Loucy (cell line): ENCODE measurements at regions not wholly inside any gene's neighbourhood (a gene's known extent, or its start where the extent isn't known, plus 50 kb on each side); places are given as distances from the start of the nearest gene placed in this dataset.

Experiments
- H2AFZ ChIP-seq: fragments of 200-600 bp; sonication (generic); 2 replicates; pipeline ENCODE4 v1.6.0; 2016; ENCODE audit warnings: antibody characterized with exemption, mild to moderate bottlenecking, low read length, moderate library complexity
- H3F3A ChIP-seq: fragments of 200-600 bp; 2 replicates; pipeline ENCODE4 v1.6.0; 2016; ENCODE audit warnings: antibody characterized with exemption, low read depth, mild to moderate bottlenecking
- H3K27me3 ChIP-seq: fragments of 200-600 bp; sonication (generic); 2 replicates; pipeline ENCODE4 v1.6.1; 2014; ENCODE audit warnings: low read length, mild to moderate bottlenecking; ENCODE audit not compliant: insufficient read depth, poor library complexity, severe bottlenecking
- H3K36me3 ChIP-seq: fragments of 200-600 bp; sonication (generic); 2 replicates; pipeline ENCODE4 v1.6.1; 2016; ENCODE audit warnings: low read length; ENCODE audit not compliant: insufficient read depth
- H3K4me1 ChIP-seq: fragments of 200-600 bp; sonication (generic); 2 replicates; pipeline ENCODE4 v1.5.1; 2014; ENCODE audit warnings: low read length, mild to moderate bottlenecking; ENCODE audit not compliant: insufficient read depth, poor library complexity, severe bottlenecking
- H3K4me2 ChIP-seq: fragments of 200-600 bp; sonication (generic); 2 replicates; pipeline ENCODE4 v1.6.0; 2014; ENCODE audit warnings: antibody characterized with exemption, low read length, low read depth, mild to moderate bottlenecking; ENCODE audit not compliant: poor library complexity, severe bottlenecking
- H3K4me3 ChIP-seq: fragments of 200-600 bp; sonication (generic); 2 replicates; pipeline ENCODE4 v1.5.1; 2014; ENCODE audit warnings: low read length, mild to moderate bottlenecking, mixed read lengths; ENCODE audit not compliant: poor library complexity, severe bottlenecking
- H3K79me2 ChIP-seq: fragments of 200-600 bp; sonication (generic); 2 replicates; pipeline ENCODE4 v1.6.1; 2014; ENCODE audit warnings: low read length; ENCODE audit not compliant: insufficient read depth
- H3K9ac ChIP-seq: fragments of 200-600 bp; sonication (generic); 2 replicates; pipeline ENCODE4 v1.6.0; 2014; ENCODE audit warnings: mild to moderate bottlenecking, low read depth, low read length, moderate library complexity; ENCODE audit not compliant: poor library complexity, severe bottlenecking
- H3K9me2 ChIP-seq: fragments of 200-600 bp; sonication (generic); replicated peaks from 2 replicates; pipeline ENCODE4 v1.6.1; 2016; ENCODE audit warnings: low read depth, low read length, mixed read lengths
- H3K9me3 ChIP-seq: fragments of 200-600 bp; sonication (generic); 2 replicates; pipeline ENCODE4 v1.6.1; 2014; ENCODE audit warnings: mild to moderate bottlenecking, antibody characterized with exemption, low read length, low read depth; ENCODE audit not compliant: insufficient read depth
- H4K20me1 ChIP-seq: fragments of 200-600 bp; sonication (generic); 2 replicates; pipeline ENCODE4 v1.6.0; 2014; ENCODE audit warnings: antibody characterized with exemption, low read length, mild to moderate bottlenecking; ENCODE audit not compliant: insufficient read depth, poor library complexity, severe bottlenecking
- EZH2phosphoT487 ChIP-seq: fragments of 200-600 bp; IDR thresholded peaks from 2 replicates; pipeline ENCODE4 v1.6.1; 2018; ENCODE audit warnings: antibody characterized with exemption, mild to moderate bottlenecking, moderate library complexity, borderline replicate concordance
- TF ChIP-seq, protein P1 (sequence below): fragments of 200-600 bp; sonication (generic); conservative IDR thresholded peaks from 2 replicates; pipeline ENCODE4 v1.5.1; 2014; ENCODE audit warnings: mild to moderate bottlenecking, antibody characterized with exemption, low read length

DNA sequence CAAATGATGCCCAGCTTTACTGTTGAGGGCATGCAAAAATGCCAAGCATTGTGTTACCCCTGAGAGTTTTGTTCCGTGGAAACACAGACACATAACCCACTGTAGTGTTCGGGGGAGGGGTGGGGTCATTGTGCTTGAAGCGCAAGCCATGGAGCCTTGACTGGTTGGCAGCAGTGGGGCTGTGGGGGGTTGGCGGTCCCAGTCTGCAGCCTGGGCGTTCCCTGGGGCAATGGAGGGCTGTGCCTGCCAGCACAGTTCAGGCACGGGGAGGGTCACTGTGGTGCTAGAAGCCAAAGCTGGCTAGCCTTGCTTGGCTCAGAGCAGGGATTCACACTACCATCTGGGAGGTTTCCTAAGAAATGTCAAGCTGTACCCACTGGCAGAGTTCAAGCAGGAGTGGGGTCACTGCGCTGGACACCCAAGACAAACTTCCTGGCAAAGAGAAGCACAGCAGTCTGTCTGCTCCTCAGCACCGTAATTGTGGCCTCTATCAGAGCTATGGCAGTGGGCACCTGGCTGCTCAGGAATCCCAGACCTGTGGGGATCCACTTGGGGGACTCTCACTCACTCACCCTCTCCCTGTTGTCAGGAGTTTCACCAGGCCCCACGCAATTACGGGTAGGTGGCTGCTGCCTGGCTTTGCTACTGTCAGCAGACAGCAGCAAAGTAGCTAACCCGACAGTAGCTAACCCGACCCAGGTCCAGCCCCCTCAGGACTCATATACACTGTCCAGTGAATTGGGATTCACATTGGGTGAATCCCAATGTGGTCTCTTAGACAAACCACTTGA is 292.4 kb downstream of the ZWINT start:
- Histone ChIP-seq H4K20me1 (no peaks in the 10 kb centered on the region), H3K9ac (no peak overlapping the region), H3K27me3 (no peaks in the 10 kb centered on the region), H3K4me2 (no peak overlapping the region), H3K4me1 (no peaks in the 10 kb centered on the region), H3K4me3 (no peak overlapping the region), H3K79me2 (no peaks in the 10 kb centered on the region), H3K9me3 (no peaks in the 10 kb centered on the region), H3F3A (no peaks in the 10 kb centered on the region), H2AFZ (no peak overlapping the region), H3K9me2 (no peaks in the 10 kb centered on the region), H3K36me3 (no peaks in the 10 kb centered on the region)
- TF ChIP-seq EZH2phosphoT487: no peak
- TF ChIP-seq, protein P1, sequence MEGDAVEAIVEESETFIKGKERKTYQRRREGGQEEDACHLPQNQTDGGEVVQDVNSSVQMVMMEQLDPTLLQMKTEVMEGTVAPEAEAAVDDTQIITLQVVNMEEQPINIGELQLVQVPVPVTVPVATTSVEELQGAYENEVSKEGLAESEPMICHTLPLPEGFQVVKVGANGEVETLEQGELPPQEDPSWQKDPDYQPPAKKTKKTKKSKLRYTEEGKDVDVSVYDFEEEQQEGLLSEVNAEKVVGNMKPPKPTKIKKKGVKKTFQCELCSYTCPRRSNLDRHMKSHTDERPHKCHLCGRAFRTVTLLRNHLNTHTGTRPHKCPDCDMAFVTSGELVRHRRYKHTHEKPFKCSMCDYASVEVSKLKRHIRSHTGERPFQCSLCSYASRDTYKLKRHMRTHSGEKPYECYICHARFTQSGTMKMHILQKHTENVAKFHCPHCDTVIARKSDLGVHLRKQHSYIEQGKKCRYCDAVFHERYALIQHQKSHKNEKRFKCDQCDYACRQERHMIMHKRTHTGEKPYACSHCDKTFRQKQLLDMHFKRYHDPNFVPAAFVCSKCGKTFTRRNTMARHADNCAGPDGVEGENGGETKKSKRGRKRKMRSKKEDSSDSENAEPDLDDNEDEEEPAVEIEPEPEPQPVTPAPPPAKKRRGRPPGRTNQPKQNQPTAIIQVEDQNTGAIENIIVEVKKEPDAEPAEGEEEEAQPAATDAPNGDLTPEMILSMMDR: no peak

DNA sequence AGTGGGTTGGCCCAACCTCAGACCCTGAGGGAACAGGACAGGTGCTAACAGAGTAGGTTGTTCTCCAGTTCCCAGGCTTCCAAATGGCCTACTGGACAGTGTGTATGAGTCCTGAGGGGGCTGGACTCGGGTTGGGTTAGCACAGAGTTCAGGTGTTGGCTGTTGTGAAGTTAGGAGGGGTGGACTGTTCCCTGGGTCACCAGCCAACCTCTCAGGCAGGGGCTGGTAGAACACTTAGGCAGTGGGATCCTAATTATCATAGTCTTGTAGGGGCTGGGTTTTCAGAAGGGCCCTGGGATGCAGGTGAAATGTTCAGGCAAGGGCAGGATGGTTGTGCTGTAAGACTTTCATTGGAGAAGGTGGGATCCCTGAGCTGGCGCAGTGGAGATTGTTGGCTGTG is 293.0 kb downstream of the ZWINT start:
- no peaks in the 10 kb centered on the region for H3K79me2 ChIP-seq
- no peaks in the 10 kb centered on the region for H4K20me1 ChIP-seq
- H3K4me2 ChIP-seq: no peak overlapping the region
- no peak overlapping the region for H3K4me3 ChIP-seq
- H3K27me3 ChIP-seq: no peaks in the 10 kb centered on the region
- no peaks in the 10 kb centered on the region for H3K4me1 ChIP-seq
- H3K36me3 ChIP-seq: no peaks in the 10 kb centered on the region
- H2AFZ ChIP-seq: no peak overlapping the region
- no peaks in the 10 kb centered on the region for H3F3A ChIP-seq
- H3K9ac ChIP-seq: no peak overlapping the region
- no peaks in the 10 kb centered on the region for H3K9me3 ChIP-seq
- TF ChIP-seq, protein P1: no peak
- TF ChIP-seq EZH2phosphoT487: no peak
- H3K9me2 ChIP-seq: no peaks in the 10 kb centered on the region

DNA sequence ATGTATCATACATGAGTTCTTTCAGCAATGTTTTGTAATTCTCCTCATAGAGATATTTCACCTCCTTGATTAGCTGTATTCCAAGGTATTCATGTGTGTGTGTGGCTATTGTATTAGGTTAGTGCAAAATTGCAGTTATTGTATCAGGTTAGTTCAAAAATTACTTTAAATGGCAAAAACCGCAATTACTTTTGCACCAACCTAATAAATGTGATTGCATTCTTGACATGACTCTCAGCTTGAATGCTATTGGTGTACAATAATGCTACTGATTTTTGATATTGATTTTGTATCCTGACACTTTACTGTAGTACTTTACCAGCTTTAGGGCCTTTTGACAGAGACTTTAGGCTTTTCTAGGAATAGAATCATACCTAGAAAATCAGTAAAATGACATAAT is 297.4 kb downstream of the ZWINT start:
- TF ChIP-seq, protein P1: no peak
- TF ChIP-seq EZH2phosphoT487: no peak
- no peaks in the 10 kb centered on the region for H4K20me1 ChIP-seq
- no peaks in the 10 kb centered on the region for H3K36me3 ChIP-seq
- H3F3A ChIP-seq: no peaks in the 10 kb centered on the region
- H3K4me2 ChIP-seq: no peak overlapping the region
- no peaks in the 10 kb centered on the region for H3K79me2 ChIP-seq
- H3K9me3 ChIP-seq: no peaks in the 10 kb centered on the region
- no peak overlapping the region for H3K9ac ChIP-seq
- H3K27me3 ChIP-seq: no peaks in the 10 kb centered on the region
- H3K4me1 ChIP-seq: no peaks in the 10 kb centered on the region
- H2AFZ ChIP-seq: no peak overlapping the region
- H3K4me3 ChIP-seq: no peak overlapping the region
- H3K9me2 ChIP-seq: no peaks in the 10 kb centered on the region
